Keratinocyte (primary cell): ENCODE measurements at regions not wholly inside any gene's neighbourhood (a gene's known extent, or its start where the extent isn't known, plus 50 kb on each side); places are given as distances from the start of the nearest gene placed in this dataset.

Experiments
- DNase-seq: peaks from one replicate; pipeline ENCODE4 v3.0.0-alpha.2; 2011; ENCODE audit warnings: low read depth, missing footprints, low spot score
- FAIRE-seq: peaks from 2 replicates; lab custom pipeline; 2011; peaks lifted over from hg19 to GRCh38; lab: Jason Lieb, UNC
- H2AFZ ChIP-seq: 2 replicates; pipeline ENCODE4 v1.6.0; 2012; ENCODE audit warnings: low read length, control low read depth, inconsistent platforms; ENCODE audit not compliant: control insufficient read depth
- H3K27ac ChIP-seq: 2 replicates; pipeline ENCODE4 v1.5.1; 2011; ENCODE audit warnings: low read length; ENCODE audit not compliant: control insufficient read depth, insufficient read depth
- H3K27me3 ChIP-seq: 3 replicates; pipeline ENCODE4 v1.6.0; 2011; ENCODE audit warnings: low read length; ENCODE audit not compliant: control insufficient read depth, insufficient read depth; ENCODE audit errors: extremely low read depth
- H3K36me3 ChIP-seq, 2 experiments: 2 replicates in 1 of 2; 3 replicates in 1 of 2; pipeline ENCODE4 v1.5.1; 2011; ENCODE audit warnings: low read length in 2 of 2, mild to moderate bottlenecking in 1 of 2; ENCODE audit not compliant: control insufficient read depth in 2 of 2, insufficient read depth in 2 of 2; ENCODE audit errors: extremely low read depth in 1 of 2
- H3K4me1 ChIP-seq: 3 replicates; pipeline ENCODE4 v1.5.1; 2011; ENCODE audit warnings: low read length; ENCODE audit not compliant: control insufficient read depth, insufficient read depth; ENCODE audit errors: extremely low read depth
- H3K4me2 ChIP-seq: 3 replicates; pipeline ENCODE4 v1.6.0; 2011; ENCODE audit warnings: low read depth, low read length; ENCODE audit not compliant: control insufficient read depth, insufficient read depth; ENCODE audit errors: extremely low read depth
- H3K4me3 ChIP-seq, 3 experiments: fragments of 200-600 bp in 1 of 3; sonication (generic) in 1 of 3; 2 replicates in 2 of 3; 3 replicates in 1 of 3; pipeline ENCODE4 v1.5.1; 2011 to 2016; ENCODE audit warnings: low read length in 3 of 3, mild to moderate bottlenecking in 3 of 3, control low read depth in 2 of 3, inconsistent platforms in 1 of 3, low read depth in 1 of 3, mixed read lengths in 1 of 3, mixed run types in 1 of 3, moderate library complexity in 1 of 3; ENCODE audit not compliant: control insufficient read depth in 2 of 3, insufficient read depth in 2 of 3; ENCODE audit errors: extremely low read depth in 1 of 3
- H3K79me2 ChIP-seq: 2 replicates; pipeline ENCODE4 v1.6.0; 2012; ENCODE audit warnings: low read length; ENCODE audit not compliant: control insufficient read depth, insufficient read depth
- H3K9ac ChIP-seq: 3 replicates; pipeline ENCODE4 v1.6.0; 2011; ENCODE audit warnings: low read length; ENCODE audit not compliant: control insufficient read depth, insufficient read depth; ENCODE audit errors: extremely low read depth
- H3K9me1 ChIP-seq: 3 replicates; pipeline ENCODE4 v1.6.0; 2011; ENCODE audit warnings: low read length; ENCODE audit not compliant: control insufficient read depth, insufficient read depth; ENCODE audit errors: extremely low read depth
- H3K9me3 ChIP-seq: 2 replicates; pipeline ENCODE4 v1.5.1; 2012; ENCODE audit warnings: low read depth, low read length; ENCODE audit not compliant: control insufficient read depth
- H4K20me1 ChIP-seq: 3 replicates; pipeline ENCODE4 v1.6.0; 2011; ENCODE audit warnings: low read length; ENCODE audit not compliant: control insufficient read depth, insufficient read depth; ENCODE audit errors: extremely low read depth
- CTCF ChIP-seq, 3 experiments: IDR thresholded peaks in 1 of 3; conservative IDR thresholded peaks in 1 of 3; optimal IDR thresholded peaks in 1 of 3; 2 replicates in 2 of 3; 3 replicates in 1 of 3; pipeline versions ENCODE3 to v1.5.1; 2011; ENCODE audit warnings: low read length in 3 of 3, mild to moderate bottlenecking in 3 of 3, moderate library complexity in 2 of 3, control low read depth in 1 of 3, inconsistent platforms in 1 of 3; ENCODE audit not compliant: insufficient read depth in 2 of 3; ENCODE audit errors: extremely low read depth in 1 of 3
- EZH2 ChIP-seq: IDR thresholded peaks from one replicate; pipeline ENCODE4 v1.6.1; 2012; ENCODE audit warnings: inconsistent platforms, mild to moderate bottlenecking, low read length, moderate library complexity
- dilution Hi-C: fragments of 300-500 bp; cut with MboI; formaldehyde crosslinking; loops from one replicate; pipeline ENCODE4 v1.7.0; 2020; ENCODE audit warnings: low sequenced_read_pairs; ENCODE audit not compliant: extremely low pct_ligation_motif_present

GRCh38 chr3:90043287-90043686, 935.9 kb downstream of the EPHA3 start:
- no peak overlapping the region for H3K9ac ChIP-seq
- no peak for TF ChIP-seq EZH2
- no peak for TF ChIP-seq CTCF (optimal IDR thresholded peaks at IDR 0.05 in 1 of 3, IDR thresholded peaks at IDR 0.05 in 1 of 3, conservative IDR thresholded peaks at IDR 0.05 in 1 of 3; ENCODE audit: extremely low read depth in 1 of 3, insufficient read depth in 2 of 3, low read length in 3 of 3)
- no peaks in the 10 kb centered on the region for H3K9me3 ChIP-seq
- H2AFZ ChIP-seq = no peak overlapping the region
- no peaks in the 10 kb centered on the region for H3K4me1 ChIP-seq
- no peak overlapping the region for H3K4me3 ChIP-seq
- DNase-seq = no peak
- no peaks in the 10 kb centered on the region for H3K9me1 ChIP-seq
- H4K20me1 ChIP-seq = no peaks in the 10 kb centered on the region
- no peak overlapping the region for H3K27ac ChIP-seq
- no peak for FAIRE-seq
- H3K4me2 ChIP-seq = no peak overlapping the region
- no peaks in the 10 kb centered on the region for H3K27me3 ChIP-seq
- no peaks in the 10 kb centered on the region for H3K79me2 ChIP-seq
- dilution Hi-C loops = no loop called here
- no peaks in the 10 kb centered on the region for H3K36me3 ChIP-seq

- H3K9ac ChIP-seq = no peak overlapping the region
- H3K4me1 ChIP-seq = no peaks in the 10 kb centered on the region
- H4K20me1 ChIP-seq = no peaks in the 10 kb centered on the region
- no peaks in the 10 kb centered on the region for H3K36me3 ChIP-seq
- no peaks in the 10 kb centered on the region for H3K79me2 ChIP-seq
- H3K27ac ChIP-seq = no peak overlapping the region
- no peak overlapping the region for H3K4me2 ChIP-seq
- H3K9me3 ChIP-seq = no peaks in the 10 kb centered on the region
- H3K27me3 ChIP-seq = no peaks in the 10 kb centered on the region
- no peak for FAIRE-seq
- no peak for TF ChIP-seq CTCF (optimal IDR thresholded peaks at IDR 0.05 in 1 of 3, IDR thresholded peaks at IDR 0.05 in 1 of 3, conservative IDR thresholded peaks at IDR 0.05 in 1 of 3; ENCODE audit: extremely low read depth in 1 of 3, insufficient read depth in 2 of 3, low read length in 3 of 3)
- TF ChIP-seq EZH2 = no peak
- dilution Hi-C loops = no loop called here
- H2AFZ ChIP-seq = no peak overlapping the region
- DNase-seq = no peak
- no peak overlapping the region for H3K4me3 ChIP-seq
- no peaks in the 10 kb centered on the region for H3K9me1 ChIP-seq
These were observed 936.8 kb downstream of the EPHA3 start for GRCh38 chr3:90044084-90044816.
